IMR-90 (cell line): ENCODE measurements at regions not wholly inside any gene's neighbourhood (a gene's known extent, or its start where the extent isn't known, plus 50 kb on each side); places are given as distances from the start of the nearest gene placed in this dataset.

Source experiments
- ATAC-seq: fragments of 200-7000 bp; cut with Tn5 transposase; 2 replicates; pipeline ENCODE4 v1.9.1; 2020; ENCODE audit warnings: low read depth, mild to moderate bottlenecking, moderate library complexity
- BruUV-seq: library from RNA; stranded (reverse); fragments of 400-500 nt; replicated peaks from 2 replicates; lab custom pipeline; 2021; lab: Mats Ljungman, UMichigan
- CTCF ChIA-PET: fragments of 300-600 bp; formaldehyde crosslinking; extraction: SDS; loops from one replicate; lab custom pipeline; 2021; ENCODE audit warnings: antibody characterized with exemption; lab: Yijun Ruan, JAX
- POLR2A ChIA-PET: fragments of 300-600 bp; sonication (Branson Sonifier 250); formaldehyde crosslinking; loops from one replicate; lab custom pipeline; 2022; ENCODE audit warnings: antibody characterized with exemption; ENCODE audit not compliant: unreplicated experiment; lab: Charles Lee
- DNase-seq: peaks from one replicate; pipeline ENCODE4 v3.0.0; 2013
- H2AFZ ChIP-seq: replicated peaks from 2 replicates; pipeline ENCODE3; 2013; ENCODE audit warnings: low read length, mild to moderate bottlenecking; ENCODE audit not compliant: poor library complexity
- H2AK5ac ChIP-seq: 2 replicates; pipeline ENCODE4 v1.6.1; 2013; ENCODE audit warnings: low read depth, low read length, inconsistent platforms
- H2AK9ac ChIP-seq: replicated peaks from 2 replicates; pipeline ENCODE3; 2013; ENCODE audit warnings: mild to moderate bottlenecking, low read depth, low read length, moderate library complexity; ENCODE audit not compliant: poor library complexity
- H2BK120ac ChIP-seq: 2 replicates; pipeline ENCODE4 v1.6.1; 2013; ENCODE audit warnings: low read depth, low read length, inconsistent platforms
- H2BK15ac ChIP-seq: 3 replicates; pipeline ENCODE4 v1.6.1; 2013; ENCODE audit warnings: low read depth, low read length, inconsistent platforms
- H2BK20ac ChIP-seq: 2 replicates; pipeline ENCODE4 v1.6.1; 2013; ENCODE audit warnings: low read depth, mild to moderate bottlenecking, inconsistent platforms, low read length, moderate library complexity
- H2BK5ac ChIP-seq: 2 replicates; pipeline ENCODE4 v1.6.1; 2013; ENCODE audit warnings: mild to moderate bottlenecking, low read depth, low read length, inconsistent platforms; ENCODE audit not compliant: poor library complexity, severe bottlenecking
- H3K14ac ChIP-seq: replicated peaks from 2 replicates; pipeline ENCODE4 v1.6.1; 2013; ENCODE audit warnings: low read depth, low read length, inconsistent platforms
- H3K18ac ChIP-seq: 2 replicates; pipeline ENCODE4 v1.6.1; 2013; ENCODE audit warnings: low read depth, low read length, control low read depth
- H3K23ac ChIP-seq: 2 replicates; pipeline ENCODE4 v1.6.1; 2013; ENCODE audit warnings: low read depth, low read length, inconsistent platforms
- H3K27ac ChIP-seq: 2 replicates; pipeline ENCODE4 v1.5.1; 2013; ENCODE audit warnings: mild to moderate bottlenecking, control low read depth, low read length; ENCODE audit not compliant: insufficient read depth
- H3K27me3 ChIP-seq: 2 replicates; pipeline ENCODE4 v1.6.1; 2013; ENCODE audit warnings: low read length; ENCODE audit not compliant: control insufficient read depth, insufficient read depth
- H3K36me3 ChIP-seq: 2 replicates; pipeline ENCODE4 v1.6.1; 2013; ENCODE audit warnings: low read length, mixed read lengths; ENCODE audit not compliant: control insufficient read depth, insufficient read depth
- H3K4ac ChIP-seq: 2 replicates; pipeline ENCODE4 v1.6.1; 2013; ENCODE audit warnings: low read depth, low read length, inconsistent platforms
- H3K4me1 ChIP-seq: 2 replicates; pipeline ENCODE4 v1.6.1; 2013; ENCODE audit warnings: low read length, mixed read lengths; ENCODE audit not compliant: control insufficient read depth, insufficient read depth
- H3K4me2 ChIP-seq: 2 replicates; pipeline ENCODE4 v1.6.1; 2013; ENCODE audit warnings: low read depth, mild to moderate bottlenecking, control low read depth, low read length, moderate library complexity
- H3K4me3 ChIP-seq: 2 replicates; pipeline ENCODE4 v1.5.1; 2013; ENCODE audit warnings: low read depth, mild to moderate bottlenecking, control low read depth, low read length, moderate library complexity; ENCODE audit not compliant: insufficient read depth
- H3K56ac ChIP-seq: 2 replicates; pipeline ENCODE4 v1.6.1; 2013; ENCODE audit warnings: low read length, inconsistent platforms; ENCODE audit not compliant: insufficient read depth; ENCODE audit errors: extremely low read depth
- H3K79me1 ChIP-seq, 2 experiments: 2 replicates each; pipeline ENCODE4 v1.6.1; 2013; ENCODE audit warnings: low read length in 2 of 2, inconsistent platforms in 1 of 2, low read depth in 1 of 2
- H3K9ac ChIP-seq: 2 replicates; pipeline ENCODE4 v1.6.1; 2013; ENCODE audit warnings: low read depth, low read length, control low read depth
- H3K9me1 ChIP-seq: 2 replicates; pipeline ENCODE4 v1.6.1; 2013; ENCODE audit warnings: low read length, inconsistent platforms; ENCODE audit not compliant: insufficient read depth
- H3K9me3 ChIP-seq: 2 replicates; pipeline ENCODE4 v1.6.1; 2013; ENCODE audit warnings: low read length; ENCODE audit not compliant: control insufficient read depth, insufficient read depth
- H4K20me1 ChIP-seq: 2 replicates; pipeline ENCODE4 v1.6.1; 2013; ENCODE audit warnings: low read length, inconsistent platforms; ENCODE audit not compliant: insufficient read depth
- H4K5ac ChIP-seq: 2 replicates; pipeline ENCODE4 v1.6.1; 2013; ENCODE audit warnings: mild to moderate bottlenecking, low read depth, low read length, control low read depth
- H4K8ac ChIP-seq, 2 experiments: 2 replicates each; pipeline ENCODE4 v1.6.1; 2013; ENCODE audit warnings: low read depth in 2 of 2, low read length in 2 of 2, control low read depth in 1 of 2, inconsistent platforms in 1 of 2
- H4K91ac ChIP-seq: 2 replicates; pipeline ENCODE4 v1.6.1; 2013; ENCODE audit warnings: low read depth, low read length, inconsistent platforms; ENCODE audit not compliant: insufficient read depth
- BHLHE40 ChIP-seq: fragments of 150-350 bp; IDR thresholded peaks from 2 replicates; pipeline ENCODE4 v1.6.1; 2016; ENCODE audit warnings: mild to moderate bottlenecking, low read depth, low read length
- CEBPB ChIP-seq: IDR thresholded peaks from 2 replicates; pipeline ENCODE4 v1.6.1; 2012; ENCODE audit warnings: low read depth, low read length, improper control_type of control experiment
- CHD1 ChIP-seq: IDR thresholded peaks from 2 replicates; pipeline ENCODE4 v1.6.1; 2012; ENCODE audit warnings: low read depth, low read length, improper control_type of control experiment
- FOS ChIP-seq: fragments of 150-350 bp; IDR thresholded peaks from 2 replicates; pipeline ENCODE4 v1.6.1; 2016; ENCODE audit warnings: low read depth, low read length
- MAFK ChIP-seq: IDR thresholded peaks from 2 replicates; pipeline ENCODE4 v1.6.1; 2012; ENCODE audit warnings: low read depth, low read length, improper control_type of control experiment
- MAZ ChIP-seq: IDR thresholded peaks from 2 replicates; pipeline ENCODE4 v1.6.1; 2012; ENCODE audit warnings: low read depth, mild to moderate bottlenecking, low read length, improper control_type of control experiment, moderate library complexity, borderline replicate concordance
- MXI1 ChIP-seq: IDR thresholded peaks from 2 replicates; pipeline ENCODE4 v1.6.1; 2012; ENCODE audit warnings: low read depth, mild to moderate bottlenecking, low read length, moderate library complexity, borderline replicate concordance
- NFE2L2 ChIP-seq: fragments of 150-350 bp; IDR thresholded peaks from 2 replicates; pipeline ENCODE4 v1.6.1; 2016; ENCODE audit warnings: low read depth, mild to moderate bottlenecking, low read length
- POLR2A ChIP-seq: IDR thresholded peaks from 2 replicates; pipeline ENCODE4 v1.6.1; 2012; ENCODE audit warnings: mild to moderate bottlenecking, low read depth, low read length
- RAD21 ChIP-seq: IDR thresholded peaks from 2 replicates; pipeline ENCODE4 v1.6.1; 2012; ENCODE audit warnings: low read length, improper control_type of control experiment
- RCOR1 ChIP-seq: IDR thresholded peaks from 2 replicates; pipeline ENCODE4 v1.6.1; 2012; ENCODE audit warnings: mild to moderate bottlenecking, low read length, improper control_type of control experiment; ENCODE audit not compliant: insufficient replicate concordance
- RFX5 ChIP-seq: IDR thresholded peaks from 2 replicates; pipeline ENCODE4 v1.8.0; 2012; ENCODE audit warnings: low read depth, mild to moderate bottlenecking, low read length, moderate library complexity
- SMC3 ChIP-seq: fragments of 150-350 bp; IDR thresholded peaks from 2 replicates; pipeline ENCODE4 v1.6.1; 2016; ENCODE audit warnings: low read depth, mild to moderate bottlenecking, antibody characterized with exemption, low read length, moderate library complexity
- dilution Hi-C: fragments of 300-500 bp; cut with HindIII; formaldehyde crosslinking; loops from one replicate; pipeline ENCODE4 v1.14.3; 2018; ENCODE audit warnings: low sequenced_read_pairs; ENCODE audit not compliant: unreplicated experiment
- in situ Hi-C: fragments of 300-500 bp; cut with MboI; formaldehyde crosslinking; loops from 3 replicates; pipeline ENCODE4 v1.14.3; 2019; ENCODE audit warnings: low sequenced_read_pairs, inconsistent platforms, mixed read lengths
- intact Hi-C: fragments of 100-400 bp; cut with micrococcal nuclease; formaldehyde crosslinking; loops from 2 replicates; pipeline ENCODE4 v1.10.0; 2022
- TF ChIP-seq, protein P1 (sequence below): fragments of 150-350 bp; IDR thresholded peaks from 2 replicates; pipeline ENCODE4 v1.6.1; 2016; ENCODE audit warnings: low read depth, mild to moderate bottlenecking, low read length, moderate library complexity, borderline replicate concordance
- TF ChIP-seq, protein P2 (sequence below): conservative IDR thresholded peaks from 2 replicates; pipeline ENCODE4 v1.5.1; 2012; ENCODE audit warnings: mild to moderate bottlenecking, low read depth, low read length, improper control_type of control experiment
- TF ChIP-seq, protein P3 (sequence below): fragments of 150-350 bp; IDR thresholded peaks from 2 replicates; pipeline ENCODE4 v1.6.1; 2017; ENCODE audit warnings: mild to moderate bottlenecking, antibody characterized with exemption, low read length, low read depth

DNA sequence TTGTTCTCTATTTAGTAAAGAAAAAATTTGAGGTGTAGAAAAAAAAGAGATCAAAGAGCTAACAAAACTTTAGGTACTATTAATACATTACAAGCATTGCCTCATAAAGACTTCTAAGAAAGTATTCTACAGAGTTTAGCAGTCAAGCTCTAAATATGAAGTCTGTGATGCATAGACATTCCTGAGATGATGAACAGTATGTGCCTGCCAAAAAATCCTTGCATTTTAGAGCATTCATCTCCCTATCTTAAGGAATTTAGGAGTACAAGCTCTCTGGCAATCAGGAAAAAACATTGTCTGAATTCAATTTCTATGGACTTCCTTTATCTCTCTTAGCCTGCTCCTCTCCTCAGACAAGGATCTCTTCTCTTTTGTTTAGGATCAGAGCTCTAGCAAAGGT is 202.6 kb upstream of the LRFN5 start:
- in situ Hi-C loops: no loop called here
- H2BK5ac ChIP-seq: no peak overlapping the region
- H2BK15ac ChIP-seq: no peak overlapping the region
- no peak overlapping the region for H3K14ac ChIP-seq
- no peak overlapping the region for H3K18ac ChIP-seq
- H3K27me3 ChIP-seq: no peaks in the 10 kb centered on the region
- TF ChIP-seq BHLHE40 (no peak), MXI1 (no peak), MAZ (no peak), CHD1 (no peak), SMC3 (no peak), RAD21 (no peak), RFX5 (no peak), RCOR1 (no peak), NFE2L2 (no peak), MAFK (no peak), CEBPB (no peak), POLR2A (no peak), FOS (no peak)
- TF ChIP-seq, protein P1, sequence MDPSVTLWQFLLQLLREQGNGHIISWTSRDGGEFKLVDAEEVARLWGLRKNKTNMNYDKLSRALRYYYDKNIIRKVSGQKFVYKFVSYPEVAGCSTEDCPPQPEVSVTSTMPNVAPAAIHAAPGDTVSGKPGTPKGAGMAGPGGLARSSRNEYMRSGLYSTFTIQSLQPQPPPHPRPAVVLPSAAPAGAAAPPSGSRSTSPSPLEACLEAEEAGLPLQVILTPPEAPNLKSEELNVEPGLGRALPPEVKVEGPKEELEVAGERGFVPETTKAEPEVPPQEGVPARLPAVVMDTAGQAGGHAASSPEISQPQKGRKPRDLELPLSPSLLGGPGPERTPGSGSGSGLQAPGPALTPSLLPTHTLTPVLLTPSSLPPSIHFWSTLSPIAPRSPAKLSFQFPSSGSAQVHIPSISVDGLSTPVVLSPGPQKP: no peak
- TF ChIP-seq, protein P2, sequence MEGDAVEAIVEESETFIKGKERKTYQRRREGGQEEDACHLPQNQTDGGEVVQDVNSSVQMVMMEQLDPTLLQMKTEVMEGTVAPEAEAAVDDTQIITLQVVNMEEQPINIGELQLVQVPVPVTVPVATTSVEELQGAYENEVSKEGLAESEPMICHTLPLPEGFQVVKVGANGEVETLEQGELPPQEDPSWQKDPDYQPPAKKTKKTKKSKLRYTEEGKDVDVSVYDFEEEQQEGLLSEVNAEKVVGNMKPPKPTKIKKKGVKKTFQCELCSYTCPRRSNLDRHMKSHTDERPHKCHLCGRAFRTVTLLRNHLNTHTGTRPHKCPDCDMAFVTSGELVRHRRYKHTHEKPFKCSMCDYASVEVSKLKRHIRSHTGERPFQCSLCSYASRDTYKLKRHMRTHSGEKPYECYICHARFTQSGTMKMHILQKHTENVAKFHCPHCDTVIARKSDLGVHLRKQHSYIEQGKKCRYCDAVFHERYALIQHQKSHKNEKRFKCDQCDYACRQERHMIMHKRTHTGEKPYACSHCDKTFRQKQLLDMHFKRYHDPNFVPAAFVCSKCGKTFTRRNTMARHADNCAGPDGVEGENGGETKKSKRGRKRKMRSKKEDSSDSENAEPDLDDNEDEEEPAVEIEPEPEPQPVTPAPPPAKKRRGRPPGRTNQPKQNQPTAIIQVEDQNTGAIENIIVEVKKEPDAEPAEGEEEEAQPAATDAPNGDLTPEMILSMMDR: no peak
- TF ChIP-seq, protein P3, sequence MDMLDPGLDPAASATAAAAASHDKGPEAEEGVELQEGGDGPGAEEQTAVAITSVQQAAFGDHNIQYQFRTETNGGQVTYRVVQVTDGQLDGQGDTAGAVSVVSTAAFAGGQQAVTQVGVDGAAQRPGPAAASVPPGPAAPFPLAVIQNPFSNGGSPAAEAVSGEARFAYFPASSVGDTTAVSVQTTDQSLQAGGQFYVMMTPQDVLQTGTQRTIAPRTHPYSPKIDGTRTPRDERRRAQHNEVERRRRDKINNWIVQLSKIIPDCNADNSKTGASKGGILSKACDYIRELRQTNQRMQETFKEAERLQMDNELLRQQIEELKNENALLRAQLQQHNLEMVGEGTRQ: no peak
- ChIA-PET CTCF (no interaction called here), POLR2A (no interaction called here)
- H3K9ac ChIP-seq: no peak overlapping the region
- no peak overlapping the region for H2AK5ac ChIP-seq
- no peak overlapping the region for H2BK120ac ChIP-seq
- no peak overlapping the region for H2AK9ac ChIP-seq
- no peak overlapping the region for H2BK20ac ChIP-seq
- no peak overlapping the region for H3K4ac ChIP-seq
- no peak overlapping the region for H4K8ac ChIP-seq
- no peaks in the 10 kb centered on the region for H4K20me1 ChIP-seq
- H3K4me2 ChIP-seq: no peak overlapping the region
- no peak overlapping the region for H3K56ac ChIP-seq
- no peak overlapping the region for H4K5ac ChIP-seq
- H3K4me1 ChIP-seq: no peaks in the 10 kb centered on the region
- BruUV-seq: no TSS peak
- H3K9me3 ChIP-seq: no peaks in the 10 kb centered on the region
- H3K9me1 ChIP-seq: no peaks in the 10 kb centered on the region
- no peak overlapping the region for H2AFZ ChIP-seq
- ATAC-seq: no peak
- no peaks in the 10 kb centered on the region for H3K79me1 ChIP-seq
- H3K23ac ChIP-seq: no peak overlapping the region
- dilution Hi-C loops: no loop called here
- H3K36me3 ChIP-seq: no peaks in the 10 kb centered on the region
- H3K4me3 ChIP-seq: no peak overlapping the region
- H4K91ac ChIP-seq: no peak overlapping the region
- DNase-seq: no peak
- intact Hi-C loops: no loop called here
- no peak overlapping the region for H3K27ac ChIP-seq
